ENCODE measurements at regions not wholly inside any gene's neighbourhood (a gene's known extent, or its start where the extent isn't known, plus 50 kb on each side); places are given as distances from the start of the nearest gene placed in this dataset.

GRCh38 chr20:63070771-63071540, 64.2 kb upstream of the BHLHE23 start:
- Histone ChIP-seq H3K9me3 (no peaks in the 10 kb centered on the region), H3K4me1 (no peaks in the 10 kb centered on the region), H3K4me3 (no peak overlapping the region), H3K36me3 (no peaks in the 10 kb centered on the region), H3K27me3 (peaks cover 5% of the 10 kb centered on the region), H3K27ac (no peak overlapping the region)
- no peak for DNase-seq (ENCODE audit: extremely low spot score in 2 of 2)
- intact Hi-C loops (cut with DNase I): no loop called here
- TF ChIP-seq CTCF (IDR thresholded peaks at IDR 0.05) (no peak), POLR2AphosphoS5 (IDR thresholded peaks at IDR 0.05; ENCODE audit: insufficient read depth in 1 of 2, low read depth in 1 of 2) (no peak), POLR2A (IDR thresholded peaks at IDR 0.05) (no peak)

- TF ChIP-seq POLR2A (IDR thresholded peaks at IDR 0.05) (no peak), POLR2AphosphoS5 (IDR thresholded peaks at IDR 0.05; ENCODE audit: insufficient read depth in 1 of 2, low read depth in 1 of 2) (no peak), CTCF (IDR thresholded peaks at IDR 0.05) (no peak)
- Histone ChIP-seq H3K4me1 (no peaks in the 10 kb centered on the region), H3K36me3 (no peaks in the 10 kb centered on the region), H3K9me3 (no peaks in the 10 kb centered on the region), H3K27me3 (peaks cover 5% of the 10 kb centered on the region), H3K4me3 (no peak overlapping the region), H3K27ac (no peak overlapping the region)
- DNase-seq (ENCODE audit: extremely low spot score in 2 of 2): no peak
- intact Hi-C loops (cut with DNase I): no loop called here
Measured at GRCh38 chr20:63070301-63070625, 63.5 kb upstream of the BHLHE23 start.

GRCh38 chr20:63068711-63069367, 62.1 kb upstream of the BHLHE23 start:
- H3K9me3 ChIP-seq: no peaks in the 10 kb centered on the region
- H3K4me1 ChIP-seq: no peaks in the 10 kb centered on the region
- H3K36me3 ChIP-seq: no peaks in the 10 kb centered on the region
- TF ChIP-seq POLR2A (IDR thresholded peaks at IDR 0.05) (no peak), CTCF (IDR thresholded peaks at IDR 0.05) (no peak), POLR2AphosphoS5 (IDR thresholded peaks at IDR 0.05; ENCODE audit: insufficient read depth in 1 of 2, low read depth in 1 of 2) (no peak)
- no peak for DNase-seq (ENCODE audit: extremely low spot score in 2 of 2)
- H3K27me3 ChIP-seq: peaks cover 5% of the 10 kb centered on the region
- intact Hi-C loops (cut with DNase I): no loop called here
- H3K4me3 ChIP-seq: no peak overlapping the region
- no peak overlapping the region for H3K27ac ChIP-seq

GRCh38 chr20:63067721-63068560, 61.2 kb upstream of the BHLHE23 start:
- Histone ChIP-seq H3K4me3 (no peak overlapping the region), H3K36me3 (no peaks in the 10 kb centered on the region), H3K9me3 (no peaks in the 10 kb centered on the region), H3K27me3 (peaks cover 5% of the 10 kb centered on the region), H3K4me1 (no peaks in the 10 kb centered on the region), H3K27ac (no peak overlapping the region)
- TF ChIP-seq POLR2A (IDR thresholded peaks at IDR 0.05) (no peak), CTCF (IDR thresholded peaks at IDR 0.05) (no peak), POLR2AphosphoS5 (IDR thresholded peaks at IDR 0.05; ENCODE audit: insufficient read depth in 1 of 2, low read depth in 1 of 2) (no peak)
- no peak for DNase-seq (ENCODE audit: extremely low spot score in 2 of 2)
- intact Hi-C loops (cut with DNase I): no loop called here

All from vagina (tissue), 2 donors.